IMR-90 (cell line): ENCODE measurements at regions not wholly inside any gene's neighbourhood (a gene's known extent, or its start where the extent isn't known, plus 50 kb on each side); places are given as distances from the start of the nearest gene placed in this dataset.

Experiments used
- POLR2A ChIP-seq: IDR thresholded peaks from 2 replicates; pipeline ENCODE4 v1.6.1; 2012; ENCODE audit warnings: mild to moderate bottlenecking, low read depth, low read length
- RCOR1 ChIP-seq: IDR thresholded peaks from 2 replicates; pipeline ENCODE4 v1.6.1; 2012; ENCODE audit warnings: mild to moderate bottlenecking, low read length, improper control_type of control experiment; ENCODE audit not compliant: insufficient replicate concordance
- RFX5 ChIP-seq: IDR thresholded peaks from 2 replicates; pipeline ENCODE4 v1.8.0; 2012; ENCODE audit warnings: low read depth, mild to moderate bottlenecking, low read length, moderate library complexity
- TF ChIP-seq, protein P1 (sequence below): fragments of 150-350 bp; IDR thresholded peaks from 2 replicates; pipeline ENCODE4 v1.6.1; 2016; ENCODE audit warnings: low read depth, mild to moderate bottlenecking, low read length, moderate library complexity, borderline replicate concordance
- TF ChIP-seq, protein P2 (sequence below): conservative IDR thresholded peaks from 2 replicates; pipeline ENCODE4 v1.5.1; 2012; ENCODE audit warnings: mild to moderate bottlenecking, low read depth, low read length, improper control_type of control experiment
- TF ChIP-seq, protein P3 (sequence below): fragments of 150-350 bp; IDR thresholded peaks from 2 replicates; pipeline ENCODE4 v1.6.1; 2017; ENCODE audit warnings: mild to moderate bottlenecking, antibody characterized with exemption, low read length, low read depth

DNA sequence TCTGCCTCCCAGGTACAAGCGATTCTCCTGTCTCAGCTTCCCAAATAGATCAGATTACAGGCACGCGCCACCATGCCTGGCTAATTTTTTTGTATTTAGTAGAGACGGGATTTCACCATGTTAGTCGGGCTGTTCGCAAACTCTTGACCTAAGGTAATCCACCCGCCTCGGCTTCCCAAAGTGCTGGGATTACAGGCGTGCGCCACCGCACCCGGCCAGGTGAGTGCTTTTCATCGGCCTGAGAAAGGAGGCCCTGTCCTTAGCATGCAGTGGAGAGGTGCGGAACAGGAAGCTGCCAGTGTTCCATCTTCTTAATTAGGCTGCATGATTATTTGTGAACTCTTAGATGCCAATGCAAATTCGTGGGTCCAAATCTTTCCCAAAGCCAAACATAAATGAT lies 125.7 kb upstream of the THSD7B start:
- TF ChIP-seq, protein P1, sequence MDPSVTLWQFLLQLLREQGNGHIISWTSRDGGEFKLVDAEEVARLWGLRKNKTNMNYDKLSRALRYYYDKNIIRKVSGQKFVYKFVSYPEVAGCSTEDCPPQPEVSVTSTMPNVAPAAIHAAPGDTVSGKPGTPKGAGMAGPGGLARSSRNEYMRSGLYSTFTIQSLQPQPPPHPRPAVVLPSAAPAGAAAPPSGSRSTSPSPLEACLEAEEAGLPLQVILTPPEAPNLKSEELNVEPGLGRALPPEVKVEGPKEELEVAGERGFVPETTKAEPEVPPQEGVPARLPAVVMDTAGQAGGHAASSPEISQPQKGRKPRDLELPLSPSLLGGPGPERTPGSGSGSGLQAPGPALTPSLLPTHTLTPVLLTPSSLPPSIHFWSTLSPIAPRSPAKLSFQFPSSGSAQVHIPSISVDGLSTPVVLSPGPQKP = no peak
- TF ChIP-seq, protein P2, sequence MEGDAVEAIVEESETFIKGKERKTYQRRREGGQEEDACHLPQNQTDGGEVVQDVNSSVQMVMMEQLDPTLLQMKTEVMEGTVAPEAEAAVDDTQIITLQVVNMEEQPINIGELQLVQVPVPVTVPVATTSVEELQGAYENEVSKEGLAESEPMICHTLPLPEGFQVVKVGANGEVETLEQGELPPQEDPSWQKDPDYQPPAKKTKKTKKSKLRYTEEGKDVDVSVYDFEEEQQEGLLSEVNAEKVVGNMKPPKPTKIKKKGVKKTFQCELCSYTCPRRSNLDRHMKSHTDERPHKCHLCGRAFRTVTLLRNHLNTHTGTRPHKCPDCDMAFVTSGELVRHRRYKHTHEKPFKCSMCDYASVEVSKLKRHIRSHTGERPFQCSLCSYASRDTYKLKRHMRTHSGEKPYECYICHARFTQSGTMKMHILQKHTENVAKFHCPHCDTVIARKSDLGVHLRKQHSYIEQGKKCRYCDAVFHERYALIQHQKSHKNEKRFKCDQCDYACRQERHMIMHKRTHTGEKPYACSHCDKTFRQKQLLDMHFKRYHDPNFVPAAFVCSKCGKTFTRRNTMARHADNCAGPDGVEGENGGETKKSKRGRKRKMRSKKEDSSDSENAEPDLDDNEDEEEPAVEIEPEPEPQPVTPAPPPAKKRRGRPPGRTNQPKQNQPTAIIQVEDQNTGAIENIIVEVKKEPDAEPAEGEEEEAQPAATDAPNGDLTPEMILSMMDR = no peak
- TF ChIP-seq POLR2A (no peak), RFX5 (no peak), RCOR1 (no peak)
- TF ChIP-seq, protein P3, sequence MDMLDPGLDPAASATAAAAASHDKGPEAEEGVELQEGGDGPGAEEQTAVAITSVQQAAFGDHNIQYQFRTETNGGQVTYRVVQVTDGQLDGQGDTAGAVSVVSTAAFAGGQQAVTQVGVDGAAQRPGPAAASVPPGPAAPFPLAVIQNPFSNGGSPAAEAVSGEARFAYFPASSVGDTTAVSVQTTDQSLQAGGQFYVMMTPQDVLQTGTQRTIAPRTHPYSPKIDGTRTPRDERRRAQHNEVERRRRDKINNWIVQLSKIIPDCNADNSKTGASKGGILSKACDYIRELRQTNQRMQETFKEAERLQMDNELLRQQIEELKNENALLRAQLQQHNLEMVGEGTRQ = no peak
